H1 (cell line): ENCODE measurements at regions not wholly inside any gene's neighbourhood (a gene's known extent, or its start where the extent isn't known, plus 50 kb on each side); places are given as distances from the start of the nearest gene placed in this dataset.

ENCODE experiments used
- CTCF ChIA-PET: fragments of 300-600 bp; sonication (Branson Sonifier 250); formaldehyde crosslinking; loops from one replicate; lab custom pipeline; 2021; ENCODE audit not compliant: partially characterized antibody; lab: Charles Lee
- POLR2A ChIA-PET: fragments of 300-600 bp; sonication (Branson Sonifier 250); formaldehyde crosslinking; loops from one replicate; lab custom pipeline; 2021; ENCODE audit warnings: inconsistent platforms; ENCODE audit not compliant: partially characterized antibody; lab: Charles Lee
- DNase-seq, 2 experiments: peaks; one replicate each; pipeline versions ENCODE4 v3.0.0 to v3.0.0-alpha.2; 2010 to 2022; ENCODE audit warnings: low spot score in 2 of 2, low read depth in 1 of 2, mixed read lengths in 1 of 2
- FAIRE-seq: peaks from 2 replicates; lab custom pipeline; 2011; peaks lifted over from hg19 to GRCh38; lab: Jason Lieb, UNC
- H2AFZ ChIP-seq: 2 replicates; pipeline ENCODE4 v1.8.1; 2012; ENCODE audit warnings: low read length, inconsistent platforms
- H2AK5ac ChIP-seq: 2 replicates; pipeline ENCODE4 v1.6.1; 2013; ENCODE audit warnings: low read depth, low read length
- H2BK120ac ChIP-seq: replicated peaks from 2 replicates; pipeline ENCODE3; 2013; ENCODE audit warnings: low read depth, low read length, inconsistent platforms
- H2BK12ac ChIP-seq: 2 replicates; pipeline ENCODE4 v1.6.1; 2013; ENCODE audit warnings: low read depth, low read length
- H2BK15ac ChIP-seq: 2 replicates; pipeline ENCODE4 v1.6.1; 2013; ENCODE audit warnings: low read length
- H2BK20ac ChIP-seq: 2 replicates; pipeline ENCODE4 v1.6.1; 2013; ENCODE audit warnings: low read length
- H2BK5ac ChIP-seq: 2 replicates; pipeline ENCODE4 v1.6.1; 2013; ENCODE audit warnings: low read depth, low read length
- H3K14ac ChIP-seq: 2 replicates; pipeline ENCODE4 v1.6.1; 2013; ENCODE audit warnings: inconsistent platforms; ENCODE audit not compliant: insufficient read length
- H3K18ac ChIP-seq: 2 replicates; pipeline ENCODE4 v1.6.1; 2013; ENCODE audit warnings: low read length; ENCODE audit errors: extremely low read depth
- H3K23ac ChIP-seq: 2 replicates; pipeline ENCODE4 v1.6.1; 2013; ENCODE audit warnings: inconsistent platforms; ENCODE audit not compliant: insufficient read length
- H3K23me2 ChIP-seq: 2 replicates; pipeline ENCODE4 v1.6.1; 2013; ENCODE audit warnings: low read depth, low read length
- H3K27ac ChIP-seq: 2 replicates; pipeline ENCODE4 v1.6.1; 2011; ENCODE audit warnings: low read depth, low read length, inconsistent platforms
- H3K27me3 ChIP-seq, 4 experiments: replicated peaks in 1 of 4; 1 replicate in 1 of 4; 2 replicates in 3 of 4; pipeline versions ENCODE4 v1.6.1 to v1.8.1; 2011 to 2013; ENCODE audit warnings: low read length in 3 of 4, mild to moderate bottlenecking in 3 of 4, inconsistent platforms in 2 of 4, mixed read lengths in 2 of 4, moderate library complexity in 1 of 4; ENCODE audit not compliant: control insufficient read depth in 3 of 4, insufficient read depth in 3 of 4; ENCODE audit errors: extremely low read depth in 1 of 4
- H3K36me3 ChIP-seq, 4 experiments: 2 replicates each; pipeline versions ENCODE4 v1.6.1 to v1.8.1; 2011 to 2013; ENCODE audit warnings: mild to moderate bottlenecking in 4 of 4, low read length in 3 of 4, moderate library complexity in 2 of 4, control low read depth in 1 of 4, inconsistent platforms in 1 of 4; ENCODE audit not compliant: insufficient read depth in 4 of 4, control insufficient read depth in 2 of 4
- H3K4ac ChIP-seq: replicated peaks from 2 replicates; pipeline ENCODE3; 2013; ENCODE audit warnings: low read length, low read depth, mixed read lengths, inconsistent platforms; ENCODE audit not compliant: insufficient read length
- H3K4me1 ChIP-seq, 4 experiments: replicated peaks in 1 of 4; 1 replicate in 1 of 4; 2 replicates in 3 of 4; pipeline versions ENCODE4 v1.6.1 to v1.8.1; 2011 to 2013; ENCODE audit warnings: low read length in 3 of 4, inconsistent platforms in 2 of 4, mixed read lengths in 1 of 4; ENCODE audit not compliant: insufficient read depth in 4 of 4, control insufficient read depth in 3 of 4
- H3K4me2 ChIP-seq, 2 experiments: 2 replicates each; pipeline versions ENCODE4 v1.6.1 to v1.8.1; 2011 to 2013; ENCODE audit warnings: low read depth in 2 of 2, low read length in 2 of 2, control low read depth in 1 of 2, inconsistent platforms in 1 of 2, mild to moderate bottlenecking in 1 of 2; ENCODE audit not compliant: insufficient read depth in 1 of 2
- H3K4me3 ChIP-seq, 4 experiments: fragments of 200-600, 300-600 bp in 1 of 4; sonication (generic), shearing (Covaris generic), sonication (Bioruptor Twin) in 1 of 4; 2 replicates each; pipeline versions ENCODE4 v1.5.1 to v1.8.1; 2011 to 2016; ENCODE audit warnings: low read length in 4 of 4, low read depth in 3 of 4, control low read depth in 2 of 4, inconsistent platforms in 2 of 4, mild to moderate bottlenecking in 2 of 4, mixed read lengths in 1 of 4, moderate library complexity in 1 of 4; ENCODE audit not compliant: insufficient read depth in 2 of 4; ENCODE audit errors: extremely low read depth in 1 of 4
- H3K56ac ChIP-seq: replicated peaks from 2 replicates; pipeline ENCODE3; 2013; ENCODE audit warnings: low read depth, mild to moderate bottlenecking, mixed read lengths, low read length, inconsistent platforms; ENCODE audit not compliant: insufficient read length
- H3K79me1 ChIP-seq: 2 replicates; pipeline ENCODE4 v1.6.1; 2013; ENCODE audit warnings: low read depth, low read length, control low read depth
- H3K79me2 ChIP-seq, 2 experiments: 2 replicates each; pipeline versions ENCODE4 v1.6.1 to v1.8.1; 2012 to 2013; ENCODE audit warnings: low read length in 2 of 2, mild to moderate bottlenecking in 2 of 2, inconsistent platforms in 1 of 2; ENCODE audit not compliant: insufficient read depth in 2 of 2, control insufficient read depth in 1 of 2
- H3K9ac ChIP-seq, 4 experiments: replicated peaks in 1 of 4; 1 replicate in 1 of 4; 2 replicates in 3 of 4; pipeline versions ENCODE4 v1.6.1 to v1.8.1; 2011 to 2013; ENCODE audit warnings: low read depth in 3 of 4, low read length in 3 of 4, control low read depth in 2 of 4, mild to moderate bottlenecking in 2 of 4, moderate library complexity in 2 of 4, inconsistent platforms in 1 of 4; ENCODE audit errors: extremely low read depth in 1 of 4
- H3K9me3 ChIP-seq, 2 experiments: 2 replicates each; pipeline versions ENCODE4 v1.6.1 to v1.8.1; 2012 to 2013; ENCODE audit warnings: mild to moderate bottlenecking in 2 of 2, moderate library complexity in 2 of 2, control low read depth in 1 of 2, inconsistent platforms in 1 of 2, low read depth in 1 of 2, low read length in 1 of 2, mixed read lengths in 1 of 2; ENCODE audit not compliant: insufficient read depth in 2 of 2
- H4K20me1 ChIP-seq, 2 experiments: replicated peaks in 1 of 2; 2 replicates each; pipeline versions ENCODE3 to v1.8.1; 2011 to 2013; ENCODE audit warnings: inconsistent platforms in 2 of 2, low read length in 2 of 2, mild to moderate bottlenecking in 1 of 2; ENCODE audit not compliant: insufficient read depth in 2 of 2, control insufficient read depth in 1 of 2
- H4K5ac ChIP-seq: 2 replicates; pipeline ENCODE4 v1.6.1; 2013; ENCODE audit warnings: low read length, low read depth, mixed read lengths, inconsistent platforms; ENCODE audit not compliant: insufficient read length
- H4K8ac ChIP-seq: 2 replicates; pipeline ENCODE4 v1.8.0; 2013; ENCODE audit warnings: mild to moderate bottlenecking, moderate library complexity, low read length, inconsistent platforms; ENCODE audit not compliant: insufficient read depth; ENCODE audit errors: extremely low read depth
- H4K91ac ChIP-seq: replicated peaks from 2 replicates; pipeline ENCODE3; 2013; ENCODE audit warnings: low read length, mixed read lengths, inconsistent platforms; ENCODE audit not compliant: insufficient read length
- BRCA1 ChIP-seq: IDR thresholded peaks from 2 replicates; pipeline ENCODE4 v1.6.1; 2012; ENCODE audit warnings: low read depth, low read length, improper control_type of control experiment
- CREB1 ChIP-seq: IDR thresholded peaks from 2 replicates; pipeline ENCODE4 v1.6.1; 2012; ENCODE audit warnings: inconsistent platforms
- KDM5A ChIP-seq: fragments of 200-600 bp; IDR thresholded peaks from 2 replicates; pipeline ENCODE4 v1.7.1; 2012; ENCODE audit warnings: mild to moderate bottlenecking, low read length, inconsistent platforms, mixed read lengths
- MAFK ChIP-seq: IDR thresholded peaks from 2 replicates; pipeline ENCODE4 v1.6.1; 2012; ENCODE audit warnings: low read depth, mild to moderate bottlenecking, improper control_type of control experiment, low read length
- PHF8 ChIP-seq: fragments of 200-600 bp; sonication (generic); conservative IDR thresholded peaks from 2 replicates; pipeline ENCODE4 v1.7.1; 2012; ENCODE audit warnings: low read depth, mild to moderate bottlenecking, inconsistent platforms, low read length, moderate library complexity
- RAD21 ChIP-seq, 2 experiments: IDR thresholded peaks in 1 of 2; conservative IDR thresholded peaks in 1 of 2; 2 replicates each; pipeline ENCODE4 v1.6.1; 2011; ENCODE audit warnings: low read depth in 2 of 2, low read length in 2 of 2, improper control_type of control experiment in 1 of 2, inconsistent platforms in 1 of 2, mild to moderate bottlenecking in 1 of 2, moderate library complexity in 1 of 2
- TBP ChIP-seq: IDR thresholded peaks from 2 replicates; pipeline ENCODE4 v1.6.1; 2011; ENCODE audit warnings: low read depth, low read length, improper control_type of control experiment
- WGBS, 2 experiments: shearing (Covaris generic) in 1 of 2; methylation state at CpG; one replicate each; pipeline versions ENCODE4 v1.1.6 to v1.1.7; 2013 to 2015; ENCODE audit warnings: low lambda C conversion rate in 2 of 2, mixed read lengths in 2 of 2, inconsistent platforms in 1 of 2, low coverage in 1 of 2, missing lambda C conversion rate in 1 of 2; ENCODE audit not compliant: insufficient replicate concordance in 2 of 2, insufficient coverage in 1 of 2, insufficient read length in 1 of 2; ENCODE audit errors: extremely low coverage in 1 of 2, missing lambda C conversion rate in 1 of 2; 5-methylcytosine and 5-hydroxymethylcytosine counted together
- TF ChIP-seq, protein P1 (sequence below): IDR thresholded peaks from 2 replicates; pipeline ENCODE4 v1.6.1; 2012; ENCODE audit warnings: inconsistent platforms
- TF ChIP-seq, protein P2 (sequence below), 3 experiments: IDR thresholded peaks; 1 replicate in 2 of 3; 2 replicates in 1 of 3; pipeline versions ENCODE4 v1.5.1 to v1.6.1; 2011; ENCODE audit warnings: low read length in 3 of 3, mild to moderate bottlenecking in 3 of 3, inconsistent platforms in 2 of 3, low read depth in 1 of 3, moderate library complexity in 1 of 3; ENCODE audit not compliant: insufficient read depth in 1 of 3; ENCODE audit errors: control extremely low read depth in 1 of 3

DNA sequence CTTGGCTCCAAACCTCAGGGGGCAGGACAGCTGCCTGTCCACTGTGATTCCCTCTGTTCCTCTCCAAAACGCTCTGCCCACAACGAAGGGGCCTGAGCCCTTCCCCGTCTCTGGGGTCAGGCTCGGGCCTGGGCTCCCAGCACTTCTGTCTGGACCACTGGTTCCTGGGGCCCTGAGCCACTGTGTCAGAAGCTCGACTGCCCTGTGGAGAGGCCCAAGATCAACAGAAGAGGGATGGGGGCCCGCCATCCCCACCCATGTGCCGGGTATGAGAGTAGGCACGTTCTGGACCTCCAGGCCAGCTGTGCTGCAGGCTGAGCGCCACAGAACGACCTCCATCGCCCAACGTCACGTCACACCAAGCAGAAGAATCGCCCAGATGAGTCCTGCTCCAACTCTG is 119.9 kb upstream of the HS6ST1 start:
- ChIA-PET POLR2A (no interaction called here), CTCF (interaction anchor here (0.7 kb wide), 1 partner anchor 687 kb away, joined by 3 read pairs; no protein-coding TSS in a partner anchor)

More for the DNA sequence above, 119.9 kb upstream of the HS6ST1 start:
- Histone ChIP-seq H2AK5ac (no peak overlapping the region), H2BK5ac (no peak overlapping the region), H4K91ac (no peak overlapping the region), H4K8ac (no peak overlapping the region)
- no peak for TF ChIP-seq PHF8
- TF ChIP-seq, protein P1, sequence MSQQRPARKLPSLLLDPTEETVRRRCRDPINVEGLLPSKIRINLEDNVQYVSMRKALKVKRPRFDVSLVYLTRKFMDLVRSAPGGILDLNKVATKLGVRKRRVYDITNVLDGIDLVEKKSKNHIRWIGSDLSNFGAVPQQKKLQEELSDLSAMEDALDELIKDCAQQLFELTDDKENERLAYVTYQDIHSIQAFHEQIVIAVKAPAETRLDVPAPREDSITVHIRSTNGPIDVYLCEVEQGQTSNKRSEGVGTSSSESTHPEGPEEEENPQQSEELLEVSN: no peak
- TF ChIP-seq TBP: no peak
- no peak for TF ChIP-seq KDM5A
- TF ChIP-seq CREB1: no peak
- no peak for TF ChIP-seq RAD21 (IDR thresholded peaks at IDR 0.05 in 1 of 2, conservative IDR thresholded peaks at IDR 0.05 in 1 of 2; ENCODE audit: low read depth in 2 of 2, low read length in 2 of 2)
- no peak for TF ChIP-seq BRCA1
- TF ChIP-seq, protein P2, sequence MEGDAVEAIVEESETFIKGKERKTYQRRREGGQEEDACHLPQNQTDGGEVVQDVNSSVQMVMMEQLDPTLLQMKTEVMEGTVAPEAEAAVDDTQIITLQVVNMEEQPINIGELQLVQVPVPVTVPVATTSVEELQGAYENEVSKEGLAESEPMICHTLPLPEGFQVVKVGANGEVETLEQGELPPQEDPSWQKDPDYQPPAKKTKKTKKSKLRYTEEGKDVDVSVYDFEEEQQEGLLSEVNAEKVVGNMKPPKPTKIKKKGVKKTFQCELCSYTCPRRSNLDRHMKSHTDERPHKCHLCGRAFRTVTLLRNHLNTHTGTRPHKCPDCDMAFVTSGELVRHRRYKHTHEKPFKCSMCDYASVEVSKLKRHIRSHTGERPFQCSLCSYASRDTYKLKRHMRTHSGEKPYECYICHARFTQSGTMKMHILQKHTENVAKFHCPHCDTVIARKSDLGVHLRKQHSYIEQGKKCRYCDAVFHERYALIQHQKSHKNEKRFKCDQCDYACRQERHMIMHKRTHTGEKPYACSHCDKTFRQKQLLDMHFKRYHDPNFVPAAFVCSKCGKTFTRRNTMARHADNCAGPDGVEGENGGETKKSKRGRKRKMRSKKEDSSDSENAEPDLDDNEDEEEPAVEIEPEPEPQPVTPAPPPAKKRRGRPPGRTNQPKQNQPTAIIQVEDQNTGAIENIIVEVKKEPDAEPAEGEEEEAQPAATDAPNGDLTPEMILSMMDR (IDR thresholded peaks at IDR 0.05; ENCODE audit: control extremely low read depth in 1 of 3, insufficient read depth in 1 of 3, low read depth in 1 of 3, low read length in 3 of 3): no peak
- TF ChIP-seq MAFK: no peak
- TF ChIP-seq, all 59 proteins: peak for 0
- Histone ChIP-seq H3K4me2 (no peak overlapping the region), H3K14ac (no peak overlapping the region), H3K79me1 (no peaks in the 10 kb centered on the region), H3K27ac (no peak overlapping the region), H3K4me1 (peaks cover 5 to 10% (median 8%) of the 10 kb centered on the region in 4 experiments; a peak in 5 of 7 replicates), H3K9ac (no peak overlapping the region), H3K23me2 (no peaks in the 10 kb centered on the region), H4K5ac (no peak overlapping the region), H2BK12ac (peak overlapping the region; percentile 60; the same call in 1 of the 2 replicates), H4K20me1 (no peaks in the 10 kb centered on the region), H3K79me2 (no peaks in the 10 kb centered on the region), H2AFZ (no peak overlapping the region), H3K18ac (no peak overlapping the region), H2BK120ac (no peak overlapping the region), H3K4ac (no peak overlapping the region), H3K9me3 (no peaks in the 10 kb centered on the region), H2BK20ac (no peak overlapping the region), H3K27me3 (no peaks in the 10 kb centered on the region), H3K23ac (no peak overlapping the region), H3K56ac (no peak overlapping the region), H3K36me3 (no peaks in the 10 kb centered on the region), H3K4me3 (no peak overlapping the region), H2BK15ac (0 out of 2 replicates have a peak overlapping the region, but pooled peaks have one; percentile 92)
- DNase-seq (peak in 1 of 2 experiments; percentile 35), FAIRE-seq (no peak)
- 91% methylated on average over 14 of the region's 14 CpGs; no CpG with 5 or more reads in 1 of the 2 experiments for WGBS, 2 experiments
